Stimulated activated CD4-positive, alpha-beta T cell treated with anti-CD3 and anti-CD28 coated beads, TNF-alpha, amount 100 ng/mL, for 4 hours (primary cell): ENCODE measurements at regions not wholly inside any gene's neighbourhood (a gene's known extent, or its start where the extent isn't known, plus 50 kb on each side); places are given as distances from the start of the nearest gene placed in this dataset.

Source experiments
- DNase-seq, 3 experiments: peaks; one replicate each; pipeline ENCODE4 v3.0.0-alpha.2; 2020; ENCODE audit warnings: low read depth in 3 of 3

GRCh38 chr7:67754651-67755050 lies 758.0 kb downstream of the TYW1 start:
- no peak for DNase-seq

GRCh38 chr7:67758551-67758950 lies 761.9 kb downstream of the TYW1 start:
- no peak for DNase-seq

GRCh38 chr7:67760971-67761370 lies 764.3 kb downstream of the TYW1 start:
- DNase-seq = no peak

- no peak for DNase-seq
Observed at GRCh38 chr7:67762516-67762915, 765.9 kb downstream of the TYW1 start.

- no peak for DNase-seq
Observed at GRCh38 chr7:67764289-67764688, 767.7 kb downstream of the TYW1 start.

- no peak for DNase-seq
Observed at GRCh38 chr7:67765481-67766175, 769.0 kb downstream of the TYW1 start.

- DNase-seq = no peak
Observed at GRCh38 chr7:67766906-67767410, 770.3 kb downstream of the TYW1 start.

- DNase-seq = no peak
Observed at GRCh38 chr7:67771846-67772605, 775.4 kb downstream of the TYW1 start.

- DNase-seq = no peak
Observed at GRCh38 chr7:67773081-67773480, 776.4 kb downstream of the TYW1 start.

- DNase-seq = no peak
Observed at GRCh38 chr7:67777119-67777518, 780.5 kb downstream of the TYW1 start.

- DNase-seq = no peak
Observed at GRCh38 chr7:67781841-67782240, 785.2 kb downstream of the TYW1 start.

- DNase-seq = no peak
Observed at GRCh38 chr7:67786021-67786420, 789.4 kb downstream of the TYW1 start.

- DNase-seq = no peak
Observed at GRCh38 chr7:67788669-67789068, 792.0 kb downstream of the TYW1 start.

GRCh38 chr7:67791918-67792317 lies 795.3 kb downstream of the TYW1 start:
- DNase-seq = no peak

- no peak for DNase-seq
Observed at GRCh38 chr7:67794544-67794943, 797.9 kb downstream of the TYW1 start.

- no peak for DNase-seq
Observed at GRCh38 chr7:67803789-67804188, 807.2 kb downstream of the TYW1 start.

GRCh38 chr7:67805921-67806471 lies 809.4 kb downstream of the TYW1 start:
- DNase-seq = no peak

GRCh38 chr7:67807826-67808225 lies 811.2 kb downstream of the TYW1 start:
- DNase-seq = no peak

GRCh38 chr7:67809586-67809985 lies 813.0 kb downstream of the TYW1 start:
- DNase-seq = no peak

- no peak for DNase-seq
Observed at GRCh38 chr7:67813621-67814292, 817.1 kb downstream of the TYW1 start.

- DNase-seq = no peak
Observed at GRCh38 chr7:67817481-67817880, 820.8 kb downstream of the TYW1 start.

- DNase-seq = no peak
Observed at GRCh38 chr7:67821116-67821515, 824.5 kb downstream of the TYW1 start.
